Stimulated activated CD4-positive, alpha-beta T cell treated with anti-CD3 and anti-CD28 coated beads, Interleukin-12 subunit alpha, Interleukin-12 subunit beta, amount 100 ng/mL, for 4 hours (primary cell): ENCODE measurements at regions not wholly inside any gene's neighbourhood (a gene's known extent, or its start where the extent isn't known, plus 50 kb on each side); places are given as distances from the start of the nearest gene placed in this dataset.

Experiments
- DNase-seq: peaks from one replicate; pipeline ENCODE4 v3.0.0-alpha.2; 2020

GRCh38 chr13:105962080-105962479 is 573.4 kb downstream of the EFNB2 start:
- DNase-seq, result no peak

- no peak for DNase-seq
Measured at GRCh38 chr13:105961438-105961837, 574.0 kb downstream of the EFNB2 start.

GRCh38 chr13:105960326-105960725 is 575.1 kb downstream of the EFNB2 start:
- no peak for DNase-seq

GRCh38 chr13:105959876-105960275 is 575.6 kb downstream of the EFNB2 start:
- DNase-seq, result no peak

- DNase-seq, result no peak
Measured at GRCh38 chr13:105957769-105958438, 577.6 kb downstream of the EFNB2 start.

- DNase-seq, result no peak
Measured at GRCh38 chr13:105956921-105957320, 578.5 kb downstream of the EFNB2 start.

GRCh38 chr13:105952973-105953290 is 582.5 kb downstream of the EFNB2 start:
- no peak for DNase-seq

GRCh38 chr13:105952233-105952972 is 583.1 kb downstream of the EFNB2 start:
- DNase-seq, result no peak

GRCh38 chr13:105948143-105948542 is 587.3 kb downstream of the EFNB2 start:
- no peak for DNase-seq

GRCh38 chr13:105940882-105941281 is 594.6 kb downstream of the EFNB2 start:
- DNase-seq, result no peak

- no peak for DNase-seq
Measured at GRCh38 chr13:105937451-105937850, 598.0 kb downstream of the EFNB2 start.

GRCh38 chr13:105936816-105937215 is 598.6 kb downstream of the EFNB2 start:
- no peak for DNase-seq

GRCh38 chr13:105929505-105929904 is 606.0 kb downstream of the EFNB2 start:
- DNase-seq, result no peak

GRCh38 chr13:105928901-105929300 is 606.6 kb downstream of the EFNB2 start:
- no peak for DNase-seq

- no peak for DNase-seq
Measured at GRCh38 chr13:105928048-105928447, 607.4 kb downstream of the EFNB2 start.

- DNase-seq, result no peak
Measured at GRCh38 chr13:105925496-105925895, 610.0 kb downstream of the EFNB2 start.

GRCh38 chr13:105921711-105922110 is 613.8 kb downstream of the EFNB2 start:
- no peak for DNase-seq

GRCh38 chr13:105920370-105920769 is 615.1 kb downstream of the EFNB2 start:
- no peak for DNase-seq

GRCh38 chr13:105918842-105919741 is 616.4 kb downstream of the EFNB2 start:
- DNase-seq, result no peak

GRCh38 chr13:105915146-105915850 is 620.2 kb downstream of the EFNB2 start:
- DNase-seq, result no peak

GRCh38 chr13:105914291-105915036 is 621.0 kb downstream of the EFNB2 start:
- DNase-seq, result no peak

GRCh38 chr13:105908586-105908985 is 626.9 kb downstream of the EFNB2 start:
- no peak for DNase-seq
